GM19043 (cell line): ENCODE measurements at regions not wholly inside any gene's neighbourhood (a gene's known extent, or its start where the extent isn't known, plus 50 kb on each side); places are given as distances from the start of the nearest gene placed in this dataset.
"Not testable (repeated sequence)": the region's sequence is repeated elsewhere in the genome, so short reads cannot be mapped to it uniquely, and the experiment has no call there.

Source experiments
- ATAC-seq: cut with Tn5 transposase; IDR thresholded peaks from one replicate; pipeline ENCODE4 v1.9.1; 2021; ENCODE audit warnings: low read depth; ENCODE audit not compliant: unreplicated experiment

DNA sequence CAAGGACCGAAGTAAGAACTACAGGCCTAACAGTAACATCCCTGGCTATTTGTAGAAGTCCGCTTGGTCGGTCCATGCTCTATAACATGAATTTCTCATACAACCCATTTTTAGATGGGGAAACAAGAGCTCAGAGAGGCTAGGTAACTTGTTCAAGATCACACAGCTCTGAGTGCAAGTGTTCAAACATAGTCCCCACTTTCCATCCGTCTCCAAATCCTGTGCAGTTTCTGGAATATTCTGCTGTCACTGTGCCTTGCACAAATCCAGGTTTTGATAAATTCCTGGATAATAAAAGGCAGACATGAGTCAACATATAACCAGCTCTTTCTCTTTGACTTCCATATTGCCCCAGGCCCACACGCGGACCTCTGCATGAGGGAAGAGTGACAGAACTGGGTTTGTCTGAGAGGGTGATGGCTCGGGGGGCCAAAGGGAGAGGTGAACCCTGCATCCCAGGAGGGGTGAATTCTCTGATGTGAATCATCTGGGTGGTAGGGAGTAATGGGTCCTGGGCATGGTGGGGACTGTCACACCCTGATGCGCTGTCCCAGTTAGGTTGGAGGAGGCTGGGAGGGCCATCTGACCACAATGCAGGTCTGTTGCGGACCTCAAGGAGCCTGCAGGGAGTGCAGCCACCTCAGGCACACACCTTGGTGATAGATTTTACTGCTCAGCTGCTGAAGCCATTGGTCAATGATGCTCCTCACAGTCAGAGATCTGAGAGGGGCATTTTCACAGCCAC, 162.2 kb downstream of the SMAD6 start:
- no peak for ATAC-seq

GRCh38 chr15:66864871-66865281, 162.8 kb downstream of the SMAD6 start:
- no peak for ATAC-seq

DNA sequence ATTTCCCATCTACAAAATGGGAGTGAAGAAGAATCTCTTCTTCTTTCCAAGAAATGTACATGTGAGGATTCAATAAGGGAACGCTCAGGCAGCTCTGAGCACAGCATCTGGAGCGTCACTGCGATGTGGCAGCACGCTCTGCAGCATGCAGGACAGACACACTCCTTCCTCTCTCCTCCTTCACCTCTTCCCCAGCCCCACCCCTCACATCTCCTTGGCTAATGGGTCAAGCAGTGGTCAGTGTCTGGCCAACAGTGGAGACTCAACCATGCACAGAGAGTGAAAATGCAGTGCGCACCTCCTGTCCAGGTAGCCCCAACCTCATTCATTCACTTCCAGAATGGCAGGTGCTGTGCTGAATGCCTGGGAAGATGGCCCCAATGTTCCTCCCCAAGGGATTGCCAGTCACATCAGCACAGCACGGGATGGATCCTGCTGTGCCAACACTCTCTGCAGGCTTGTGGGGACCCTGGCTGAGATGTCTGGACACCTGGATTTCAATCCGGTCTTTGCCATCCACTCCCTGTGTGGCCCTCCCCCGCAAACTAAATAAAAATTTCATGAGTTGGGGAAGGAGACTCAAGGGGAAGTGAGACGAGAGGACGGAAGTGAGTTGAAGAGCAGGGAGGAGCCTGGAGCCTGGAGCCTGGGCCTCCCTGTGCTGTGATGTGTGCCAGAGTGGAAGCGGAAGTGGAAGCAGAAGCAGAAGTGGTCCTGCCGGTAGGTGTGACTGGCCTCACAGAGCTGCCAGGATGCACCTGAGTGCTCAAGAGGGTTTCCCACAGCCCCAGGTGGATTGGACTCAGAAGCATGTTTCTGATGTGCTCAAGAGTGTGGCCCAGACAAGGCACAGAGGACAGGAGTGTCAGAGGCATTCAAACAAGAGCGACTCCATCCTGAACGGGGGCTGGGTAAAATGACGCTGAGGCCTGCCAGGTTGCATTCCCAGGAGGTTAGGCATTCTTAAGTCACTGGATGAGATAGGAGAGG, 163.9 kb downstream of the SMAD6 start:
- peak; percentile 88 for ATAC-seq

GRCh38 chr15:66866656-66867055, 164.6 kb downstream of the SMAD6 start:
- no peak for ATAC-seq

DNA sequence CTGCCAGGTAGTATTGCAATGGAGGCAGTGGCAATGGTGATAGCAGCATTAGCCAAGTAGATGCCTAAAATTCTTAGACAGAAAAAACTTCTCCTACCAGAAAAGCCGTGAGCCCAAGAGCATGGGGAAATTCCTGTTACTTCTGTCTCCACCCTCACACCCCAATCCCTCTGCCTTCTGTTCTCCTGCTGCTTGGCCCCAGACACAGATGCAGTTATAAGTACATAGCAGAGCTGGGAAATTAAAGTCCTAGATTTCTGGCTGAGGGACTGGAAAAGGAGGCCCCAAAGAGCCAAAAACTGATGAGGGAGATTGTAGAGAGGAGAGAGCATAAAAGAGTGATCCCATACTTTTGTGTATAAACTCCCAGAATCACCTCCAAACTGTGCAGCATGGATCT, 166.9 kb downstream of the SMAD6 start:
- ATAC-seq, result no peak

- no peak for ATAC-seq
Measured at GRCh38 chr15:66870880-66871388, 168.9 kb downstream of the SMAD6 start.

DNA sequence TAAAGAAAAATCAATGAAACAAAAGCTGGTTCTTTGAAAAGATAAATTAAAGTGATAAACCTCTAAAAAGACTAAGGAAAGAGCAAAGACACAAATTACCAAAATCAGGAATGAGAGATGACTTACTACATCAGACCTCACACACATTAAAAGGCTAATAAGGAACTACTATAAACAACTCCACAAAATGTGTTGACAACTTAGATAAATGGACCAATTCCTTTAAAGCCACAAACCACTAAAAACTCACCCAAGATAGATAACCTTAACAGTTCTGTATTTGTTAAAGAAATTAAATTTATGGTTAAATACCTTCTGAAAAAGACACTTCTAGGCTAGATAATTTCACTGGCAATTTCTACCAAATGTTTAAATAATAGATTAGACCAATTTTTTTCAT, 170.4 kb downstream of the SMAD6 start:
- ATAC-seq, result no peak

DNA sequence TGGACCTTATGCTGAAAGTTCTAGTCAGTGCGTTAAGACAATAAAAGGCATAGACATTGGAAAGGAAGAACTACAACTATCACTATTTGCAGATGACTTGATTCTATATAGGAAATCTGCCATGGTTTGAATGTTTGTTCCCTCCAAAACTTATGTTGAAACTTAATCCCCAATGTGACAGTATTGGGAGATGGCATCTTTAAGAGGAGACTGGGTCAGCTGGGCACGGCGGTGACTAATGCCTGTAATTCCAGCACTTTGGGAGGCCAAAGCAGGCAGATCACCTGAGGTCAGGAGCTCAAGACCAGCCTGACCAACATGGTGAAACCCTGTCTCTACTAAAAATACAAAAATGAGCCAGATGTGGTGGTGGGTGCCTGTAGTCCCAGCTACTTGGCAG, 171.3 kb downstream of the SMAD6 start:
- not testable (repeated sequence) for ATAC-seq

- ATAC-seq, result no peak
Measured at GRCh38 chr15:66873856-66874255, 171.8 kb downstream of the SMAD6 start.

- no peak for ATAC-seq
Measured at GRCh38 chr15:66875588-66876420, 173.8 kb downstream of the SMAD6 start.

DNA sequence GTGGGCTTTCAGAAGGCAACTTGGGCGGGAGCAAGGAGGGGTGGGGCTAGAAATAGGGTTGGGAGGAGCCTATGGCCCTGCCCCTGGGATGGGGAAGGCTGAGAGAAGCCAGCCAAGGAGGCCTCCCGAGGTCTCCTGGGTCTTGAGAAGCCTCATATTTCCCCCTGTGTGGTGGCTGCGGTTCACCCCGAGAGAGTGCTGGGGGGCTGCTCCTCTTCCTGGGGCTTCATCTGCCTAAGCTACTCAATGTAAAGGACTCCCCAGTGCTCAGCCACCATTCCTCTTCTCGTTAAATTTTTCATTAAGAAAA, 174.3 kb downstream of the SMAD6 start:
- ATAC-seq, result no peak

DNA sequence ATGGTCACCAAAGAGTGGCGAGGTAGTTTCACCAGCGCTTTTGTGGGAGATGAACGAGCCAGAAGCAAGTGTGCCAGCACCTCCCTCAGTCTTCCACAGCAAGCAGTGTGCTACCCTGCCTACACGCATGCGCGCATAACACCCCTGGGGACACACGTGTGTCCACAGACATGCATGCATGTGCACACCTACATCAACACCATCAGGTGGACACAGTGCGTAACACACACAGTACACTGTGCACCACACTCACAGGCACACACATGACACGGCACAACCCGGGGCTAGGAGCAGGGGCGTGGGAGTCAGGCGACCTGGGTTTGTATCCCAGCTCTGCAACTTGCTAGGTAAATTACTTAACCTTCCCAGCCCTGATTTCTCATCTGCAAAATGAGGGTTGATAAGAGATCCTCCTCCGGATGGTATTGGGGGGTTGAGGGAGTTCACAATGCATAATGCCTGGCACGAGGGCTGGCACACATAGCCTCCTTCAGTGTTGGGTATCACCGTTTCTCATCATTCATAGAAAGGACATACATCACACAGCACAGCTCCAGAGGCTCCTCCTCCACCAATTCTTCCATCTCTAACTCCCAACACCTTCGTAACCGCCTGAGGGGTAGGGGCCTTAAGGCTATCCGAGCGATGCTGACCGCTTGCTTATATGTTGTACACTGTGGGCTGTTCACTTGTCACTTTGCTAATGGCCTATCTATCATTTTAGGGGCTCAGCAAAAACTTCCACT, 174.9 kb downstream of the SMAD6 start:
- no peak for ATAC-seq

GRCh38 chr15:66877477-66878271, 175.6 kb downstream of the SMAD6 start:
- no peak for ATAC-seq

GRCh38 chr15:66878761-66879160, 176.7 kb downstream of the SMAD6 start:
- no peak for ATAC-seq

GRCh38 chr15:66879531-66880368, 177.7 kb downstream of the SMAD6 start:
- ATAC-seq, result no peak

DNA sequence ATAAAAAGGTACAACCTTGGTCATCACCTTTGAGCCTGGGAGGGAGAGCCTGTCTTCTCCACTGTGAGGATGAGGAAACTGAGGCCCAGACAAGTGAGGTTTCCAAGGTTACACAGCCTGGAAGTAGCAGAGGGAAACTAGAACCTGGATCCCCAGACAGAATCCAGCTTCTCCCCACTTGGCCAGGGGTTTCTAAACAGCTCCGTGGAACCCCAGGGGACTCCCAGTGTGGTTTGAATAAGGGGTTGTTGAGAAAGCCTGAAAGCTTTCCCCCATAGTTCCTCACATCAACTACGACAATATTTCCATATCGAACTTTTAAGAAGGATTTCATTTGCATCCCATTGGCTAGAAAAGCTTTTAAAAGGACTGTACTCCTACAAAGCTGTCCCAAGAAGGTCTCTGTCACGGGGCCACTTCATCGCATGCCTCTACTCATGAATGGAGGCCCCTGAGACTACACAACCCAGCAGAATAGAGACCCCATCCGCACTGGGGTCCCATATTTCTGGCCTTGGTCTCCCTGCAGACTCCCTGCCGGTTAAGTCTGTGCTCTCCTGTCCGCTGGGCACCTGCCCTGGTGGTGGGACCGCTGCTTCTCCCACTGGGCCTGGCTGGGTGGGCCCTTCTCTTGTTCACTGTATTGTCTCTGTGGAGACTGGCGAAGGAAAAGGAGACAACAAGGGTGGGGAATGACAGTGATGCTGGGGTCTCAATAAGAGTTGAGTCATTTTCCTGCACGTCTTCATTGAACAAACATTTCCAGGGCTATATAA, 178.5 kb downstream of the SMAD6 start:
- ATAC-seq, result no peak

DNA sequence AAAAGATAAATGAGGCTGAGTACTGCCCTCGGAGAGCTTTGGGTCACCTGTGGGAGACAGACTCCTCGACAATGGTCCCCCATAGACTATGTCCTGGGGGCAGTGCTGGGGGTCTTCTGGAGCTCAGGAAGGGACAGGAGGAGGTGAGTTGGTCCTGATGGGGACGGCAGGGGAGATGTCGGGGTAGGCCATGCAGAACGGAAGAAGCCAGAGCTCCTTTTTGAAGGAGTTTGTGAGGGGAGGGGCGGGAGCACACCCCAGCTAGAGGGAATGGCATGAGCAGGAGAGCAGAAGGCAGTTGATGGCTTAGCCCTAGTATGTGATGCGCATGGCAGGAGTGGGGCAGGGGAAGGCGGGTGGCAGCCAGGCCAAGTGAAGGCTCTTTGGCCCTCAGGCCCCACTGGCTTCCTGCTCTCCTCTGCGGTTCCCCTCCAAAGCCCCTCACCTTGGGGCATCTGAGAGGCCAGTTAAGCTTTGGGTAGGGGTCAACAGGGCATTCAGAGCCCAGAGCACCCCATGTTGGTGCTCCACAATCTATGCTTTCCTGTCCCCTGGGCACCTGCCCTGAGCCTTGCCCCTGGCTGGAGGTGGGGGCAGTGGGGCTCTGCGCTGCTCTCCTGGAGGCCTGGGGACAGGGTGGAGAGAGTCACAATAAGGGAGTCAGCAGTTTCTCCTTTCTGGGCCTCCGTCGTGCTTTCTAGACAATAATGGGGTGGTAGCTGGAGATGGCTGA, 179.3 kb downstream of the SMAD6 start:
- no peak for ATAC-seq
